ENCODE measurements at regions not wholly inside any gene's neighbourhood (a gene's known extent, or its start where the extent isn't known, plus 50 kb on each side); places are given as distances from the start of the nearest gene placed in this dataset.

GRCh38 chr5:129306725-129307124 is 153.4 kb upstream of the ADAMTS19 start:
- no peak for DNase-seq (ENCODE audit: low spot score)
- no peaks in the 10 kb centered on the region for H3K36me3 ChIP-seq (ENCODE audit: insufficient read depth, low read length)
- POLR2A ChIA-PET: no interaction called here
- intact Hi-C loops (cut with micrococcal nuclease; ENCODE audit: unreplicated experiment): no loop called here
- H3K4me3 ChIP-seq (ENCODE audit: low read depth, low read length, poor library complexity, severe bottlenecking): no peak overlapping the region
- H4K20me1 ChIP-seq (ENCODE audit: insufficient read depth, low read length): no peaks in the 10 kb centered on the region
- no peaks in the 10 kb centered on the region for H3K9me3 ChIP-seq (ENCODE audit: low read length)
- TF ChIP-seq, protein P1, sequence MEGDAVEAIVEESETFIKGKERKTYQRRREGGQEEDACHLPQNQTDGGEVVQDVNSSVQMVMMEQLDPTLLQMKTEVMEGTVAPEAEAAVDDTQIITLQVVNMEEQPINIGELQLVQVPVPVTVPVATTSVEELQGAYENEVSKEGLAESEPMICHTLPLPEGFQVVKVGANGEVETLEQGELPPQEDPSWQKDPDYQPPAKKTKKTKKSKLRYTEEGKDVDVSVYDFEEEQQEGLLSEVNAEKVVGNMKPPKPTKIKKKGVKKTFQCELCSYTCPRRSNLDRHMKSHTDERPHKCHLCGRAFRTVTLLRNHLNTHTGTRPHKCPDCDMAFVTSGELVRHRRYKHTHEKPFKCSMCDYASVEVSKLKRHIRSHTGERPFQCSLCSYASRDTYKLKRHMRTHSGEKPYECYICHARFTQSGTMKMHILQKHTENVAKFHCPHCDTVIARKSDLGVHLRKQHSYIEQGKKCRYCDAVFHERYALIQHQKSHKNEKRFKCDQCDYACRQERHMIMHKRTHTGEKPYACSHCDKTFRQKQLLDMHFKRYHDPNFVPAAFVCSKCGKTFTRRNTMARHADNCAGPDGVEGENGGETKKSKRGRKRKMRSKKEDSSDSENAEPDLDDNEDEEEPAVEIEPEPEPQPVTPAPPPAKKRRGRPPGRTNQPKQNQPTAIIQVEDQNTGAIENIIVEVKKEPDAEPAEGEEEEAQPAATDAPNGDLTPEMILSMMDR (conservative IDR thresholded peaks at IDR 0.05; ENCODE audit: low read length): no peak
- no peak for TF ChIP-seq EZH2phosphoT487 (IDR thresholded peaks at IDR 0.05; ENCODE audit: borderline replicate concordance, low read depth, low read length)
- H3K27ac ChIP-seq (ENCODE audit: low read depth, low read length, poor library complexity, severe bottlenecking): no peak overlapping the region
- H3K79me2 ChIP-seq (ENCODE audit: insufficient read depth, low read depth, low read length): no peaks in the 10 kb centered on the region
- no TSS peak for BruUV-seq (replicated peaks)
- no peak overlapping the region for H3K4me2 ChIP-seq (ENCODE audit: low read length)
- CTCF ChIA-PET (ENCODE audit: unreplicated experiment): no interaction called here
- no peaks in the 10 kb centered on the region for H3K4me1 ChIP-seq (ENCODE audit: insufficient read depth, low read length, poor library complexity, severe bottlenecking)
- H2AFZ ChIP-seq (ENCODE audit: low read length): no peak overlapping the region
- H3K9me2 ChIP-seq (ENCODE audit: insufficient read depth, low read length): no peaks in the 10 kb centered on the region

GRCh38 chr5:129322968-129323367 is 137.1 kb upstream of the ADAMTS19 start:
- H3K27ac ChIP-seq (ENCODE audit: low read depth, low read length, poor library complexity, severe bottlenecking): no peak overlapping the region
- no peaks in the 10 kb centered on the region for H4K20me1 ChIP-seq (ENCODE audit: insufficient read depth, low read length)
- H3K9me2 ChIP-seq (ENCODE audit: insufficient read depth, low read length): no peaks in the 10 kb centered on the region
- H3K4me1 ChIP-seq (ENCODE audit: insufficient read depth, low read length, poor library complexity, severe bottlenecking): no peaks in the 10 kb centered on the region
- no peaks in the 10 kb centered on the region for H3K79me2 ChIP-seq (ENCODE audit: insufficient read depth, low read depth, low read length)
- ChIA-PET CTCF (ENCODE audit: unreplicated experiment) (no interaction called here), POLR2A (no interaction called here)
- no peak for DNase-seq (ENCODE audit: low spot score)
- intact Hi-C loops (cut with micrococcal nuclease; ENCODE audit: unreplicated experiment): no loop called here
- no peak overlapping the region for H2AFZ ChIP-seq (ENCODE audit: low read length)
- H3K36me3 ChIP-seq (ENCODE audit: insufficient read depth, low read length): no peaks in the 10 kb centered on the region
- no peak for TF ChIP-seq EZH2phosphoT487 (IDR thresholded peaks at IDR 0.05; ENCODE audit: borderline replicate concordance, low read depth, low read length)
- TF ChIP-seq, protein P1 (conservative IDR thresholded peaks at IDR 0.05; ENCODE audit: low read length): no peak
- no peak overlapping the region for H3K4me3 ChIP-seq (ENCODE audit: low read depth, low read length, poor library complexity, severe bottlenecking)
- no peaks in the 10 kb centered on the region for H3K9me3 ChIP-seq (ENCODE audit: low read length)
- BruUV-seq (replicated peaks): no TSS peak
- H3K4me2 ChIP-seq (ENCODE audit: low read length): no peak overlapping the region

GRCh38 chr5:129341306-129341705 is 118.8 kb upstream of the ADAMTS19 start:
- Histone ChIP-seq H3K27ac (ENCODE audit: low read depth, low read length, poor library complexity, severe bottlenecking) (no peak overlapping the region), H3K79me2 (ENCODE audit: insufficient read depth, low read depth, low read length) (no peaks in the 10 kb centered on the region), H3K4me2 (ENCODE audit: low read length) (no peak overlapping the region), H3K9me3 (ENCODE audit: low read length) (no peaks in the 10 kb centered on the region), H3K9me2 (ENCODE audit: insufficient read depth, low read length) (no peaks in the 10 kb centered on the region), H2AFZ (ENCODE audit: low read length) (no peak overlapping the region), H4K20me1 (ENCODE audit: insufficient read depth, low read length) (no peaks in the 10 kb centered on the region), H3K36me3 (ENCODE audit: insufficient read depth, low read length) (no peaks in the 10 kb centered on the region), H3K4me3 (ENCODE audit: low read depth, low read length, poor library complexity, severe bottlenecking) (no peak overlapping the region), H3K4me1 (ENCODE audit: insufficient read depth, low read length, poor library complexity, severe bottlenecking) (no peaks in the 10 kb centered on the region)
- CTCF ChIA-PET (ENCODE audit: unreplicated experiment): no interaction called here
- POLR2A ChIA-PET: interaction anchor here (0.6 kb wide), 1 partner anchor 9 kb away, joined by 3 read pairs; no protein-coding TSS in a partner anchor
- no peak for DNase-seq (ENCODE audit: low spot score)
- BruUV-seq (replicated peaks): no TSS peak
- TF ChIP-seq EZH2phosphoT487 (IDR thresholded peaks at IDR 0.05; ENCODE audit: borderline replicate concordance, low read depth, low read length): no peak
- TF ChIP-seq, protein P1 (conservative IDR thresholded peaks at IDR 0.05; ENCODE audit: low read length): no peak
- intact Hi-C loops (cut with micrococcal nuclease; ENCODE audit: unreplicated experiment): no loop called here

Data from OCI-LY7 (cell line).